HUDEP-2 (cell line): ENCODE measurements at regions not wholly inside any gene's neighbourhood (a gene's known extent, or its start where the extent isn't known, plus 50 kb on each side); places are given as distances from the start of the nearest gene placed in this dataset.
"Not testable (repeated sequence)": the region's sequence is repeated elsewhere in the genome, so short reads cannot be mapped to it uniquely, and the experiment has no call there.

ENCODE experiments used
- DNase-seq, 76 experiments: peaks; one replicate each; lab custom pipeline; 2025; ENCODE audit not compliant: unreplicated experiment in 76 of 76; lab: John Stamatoyannopoulos, UW

GRCh38 chr6:5840734-5841390, 165.9 kb downstream of the NRN1 start:
- DNase-seq = no peak

GRCh38 chr6:5838656-5839396, 167.9 kb downstream of the NRN1 start:
- no peak for DNase-seq

- no peak for DNase-seq
Observed at GRCh38 chr6:5837323-5837722, 169.4 kb downstream of the NRN1 start.

GRCh38 chr6:5836597-5836996, 170.1 kb downstream of the NRN1 start:
- not testable (repeated sequence) for DNase-seq

- no peak for DNase-seq
Observed at GRCh38 chr6:5833120-5833519, 173.6 kb downstream of the NRN1 start.

GRCh38 chr6:5832668-5833067, 174.1 kb downstream of the NRN1 start:
- DNase-seq = no peak

GRCh38 chr6:5831219-5831862, 175.4 kb downstream of the NRN1 start:
- not testable (repeated sequence) for DNase-seq

- DNase-seq = no peak
Observed at GRCh38 chr6:5828296-5828695, 178.4 kb downstream of the NRN1 start.

- DNase-seq = no peak
Observed at GRCh38 chr6:5827056-5827904, 179.4 kb downstream of the NRN1 start.

GRCh38 chr6:5824382-5824983, 182.2 kb downstream of the NRN1 start:
- not testable (repeated sequence) for DNase-seq
